NCI-H2107 (cell line): ENCODE measurements at regions not wholly inside any gene's neighbourhood (a gene's known extent, or its start where the extent isn't known, plus 50 kb on each side); places are given as distances from the start of the nearest gene placed in this dataset.

Source experiments
- DNase-seq: peaks from one replicate; lab custom pipeline; 2025; lab: John Stamatoyannopoulos, UW

DNA sequence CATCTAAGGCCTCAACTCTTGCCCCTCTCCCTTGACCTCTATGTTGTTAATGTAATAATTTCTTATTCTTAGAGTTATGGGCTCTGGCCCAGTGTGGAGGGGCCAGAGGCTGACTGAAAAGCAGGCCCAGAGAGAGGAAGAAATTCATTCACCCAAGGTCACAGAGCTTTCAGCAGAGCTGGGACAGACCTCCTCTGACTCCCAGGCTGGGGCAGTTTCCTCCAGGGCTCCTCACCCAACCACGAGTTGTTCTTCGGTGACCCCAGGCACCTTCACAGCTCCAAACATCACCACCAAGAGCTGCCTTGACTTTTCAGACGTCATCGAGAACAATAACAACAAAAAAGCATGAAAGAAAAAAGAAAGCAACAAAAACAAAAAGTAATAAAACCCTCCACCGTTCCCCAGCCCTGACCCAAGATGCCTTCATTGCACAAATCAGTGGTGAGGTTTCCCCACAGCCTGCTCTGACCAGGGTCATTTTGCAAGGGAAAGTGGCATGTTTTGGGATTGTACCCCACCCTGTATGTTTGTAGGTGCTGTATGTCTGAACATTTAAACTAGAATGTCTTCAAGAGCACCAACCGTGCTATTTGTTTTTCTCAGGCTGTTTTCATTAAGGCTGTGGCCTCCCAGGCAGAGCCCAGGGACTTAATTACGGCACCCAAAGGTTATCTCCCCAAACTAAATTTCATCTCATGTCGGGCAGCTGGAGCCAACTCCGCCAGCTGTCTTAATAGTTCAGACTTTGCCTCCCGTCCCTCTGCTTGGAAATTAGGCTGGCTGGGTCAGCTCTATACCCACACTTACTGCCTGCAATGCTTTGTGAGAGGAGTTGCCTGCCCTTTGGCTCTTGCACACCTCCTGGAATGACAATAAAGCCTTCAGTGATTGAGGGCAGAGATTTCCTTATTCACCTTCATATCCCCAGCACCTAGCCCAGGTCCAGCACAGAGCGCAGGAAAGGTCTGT is 173.8 kb downstream of the RPLP1 start:
- DNase-seq: no peak

DNA sequence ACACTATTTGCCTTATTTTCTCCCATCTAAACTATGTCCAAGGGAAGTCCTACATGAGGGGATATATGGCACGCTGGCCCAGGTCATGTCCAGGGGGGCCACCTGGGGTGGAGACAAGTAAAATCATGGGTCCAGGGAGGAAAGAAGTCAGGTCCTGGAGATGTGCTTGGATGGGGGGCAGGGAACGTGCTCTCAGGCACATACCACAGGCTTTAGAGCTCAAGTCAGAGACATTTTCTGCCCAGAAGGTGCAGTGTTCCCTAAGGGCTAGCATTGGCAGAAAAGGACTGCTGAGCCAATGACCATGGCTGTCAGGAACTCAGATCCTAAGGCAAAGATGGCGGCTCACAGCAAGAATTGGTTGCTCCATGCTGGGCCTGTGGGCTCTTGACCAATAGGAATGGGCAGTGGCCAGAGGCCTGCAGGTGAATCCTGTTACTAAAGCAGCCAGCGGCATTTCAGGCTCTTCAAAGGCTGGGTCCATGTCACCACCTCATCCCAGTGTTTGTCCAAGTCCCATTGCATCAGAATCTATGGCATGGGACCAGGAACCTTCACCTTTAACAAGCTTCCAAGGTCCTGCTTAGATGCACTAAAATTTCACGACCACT is 175.0 kb downstream of the RPLP1 start:
- no peak for DNase-seq

DNA sequence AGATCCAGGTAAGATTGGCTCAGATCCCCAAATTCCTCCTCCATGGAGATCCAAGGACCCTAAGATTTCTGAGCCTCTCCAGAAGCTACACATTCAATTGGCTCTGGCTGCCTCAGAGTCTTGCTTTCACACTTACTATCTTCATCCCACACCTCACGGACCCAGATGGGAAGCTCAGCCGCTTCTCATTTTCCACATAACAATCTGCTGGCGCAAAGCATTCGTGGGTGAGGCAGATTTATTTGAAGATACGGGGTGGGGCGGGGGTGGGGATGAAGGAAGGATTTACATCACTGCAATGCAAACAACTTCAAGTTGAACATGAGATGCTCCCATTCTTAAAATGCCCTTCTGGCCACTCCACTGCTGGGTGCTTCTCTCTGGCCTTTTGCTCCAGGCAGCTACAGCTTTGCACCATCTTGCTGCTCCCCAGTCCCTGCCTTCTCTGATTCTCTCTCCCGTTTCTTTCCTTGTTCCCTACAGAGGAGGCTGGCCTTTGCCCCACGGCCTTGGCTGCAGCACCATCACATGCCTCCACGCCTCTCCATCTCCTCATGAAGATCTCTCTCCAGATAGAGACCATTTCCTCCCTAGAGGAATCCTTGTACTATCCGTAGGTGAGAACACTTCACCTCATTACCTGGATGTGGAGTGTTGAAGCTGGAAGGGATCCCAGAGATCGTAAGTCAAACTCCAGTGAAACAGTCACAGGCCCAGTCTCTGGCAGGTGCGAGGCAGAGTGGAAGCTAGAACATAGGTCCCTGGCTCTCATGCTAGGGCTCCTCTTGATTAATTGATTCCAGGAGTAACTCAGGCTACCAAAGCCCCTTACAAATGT is 175.9 kb downstream of the RPLP1 start:
- DNase-seq: no peak

DNA sequence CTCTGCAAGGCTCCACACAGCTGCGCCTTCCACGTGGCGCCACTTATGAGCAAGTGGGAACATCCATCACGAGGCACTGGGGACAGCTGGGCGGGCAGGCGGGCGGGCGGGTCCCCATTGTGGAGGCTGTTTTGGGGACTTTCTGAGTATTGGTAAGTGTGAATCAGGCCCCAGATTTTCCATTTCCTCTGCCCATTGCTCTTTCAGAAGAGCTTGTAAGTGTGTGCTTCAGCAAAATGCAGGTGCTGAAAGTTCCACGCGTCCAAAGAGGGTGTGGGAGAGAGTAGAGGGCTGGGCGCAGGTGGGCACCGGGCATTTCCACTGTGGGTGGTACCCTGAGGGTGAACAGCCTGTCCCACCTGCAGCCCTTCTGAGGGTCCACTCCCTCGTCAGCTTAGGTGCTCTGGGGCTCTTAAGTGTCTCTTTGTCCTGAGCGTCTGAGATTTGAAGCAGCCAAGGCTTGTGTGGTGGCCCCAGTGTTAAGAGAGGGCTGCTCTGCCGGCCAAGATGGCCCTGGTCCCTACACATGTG is 177.1 kb downstream of the RPLP1 start:
- DNase-seq: no peak

DNA sequence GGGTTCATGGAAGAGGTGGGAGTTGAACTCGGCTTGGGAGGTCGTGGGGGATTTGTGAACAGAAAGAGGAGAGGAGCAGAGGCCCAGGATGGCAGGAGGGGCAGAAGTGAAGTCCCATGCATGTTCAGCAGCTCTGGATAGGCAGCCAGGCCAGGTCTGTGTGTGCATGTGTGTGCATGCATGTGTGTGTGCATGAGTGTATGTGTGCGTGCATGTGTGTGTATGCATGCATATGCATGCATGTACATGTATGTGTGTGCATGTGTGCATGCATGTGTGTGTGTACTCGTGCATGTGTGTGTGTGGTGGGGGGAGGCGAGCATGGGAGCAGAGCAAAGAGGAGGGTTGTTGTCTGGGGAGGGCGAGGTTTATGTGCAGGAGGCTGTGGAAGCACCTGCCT is 178.4 kb downstream of the RPLP1 start:
- no peak for DNase-seq

DNA sequence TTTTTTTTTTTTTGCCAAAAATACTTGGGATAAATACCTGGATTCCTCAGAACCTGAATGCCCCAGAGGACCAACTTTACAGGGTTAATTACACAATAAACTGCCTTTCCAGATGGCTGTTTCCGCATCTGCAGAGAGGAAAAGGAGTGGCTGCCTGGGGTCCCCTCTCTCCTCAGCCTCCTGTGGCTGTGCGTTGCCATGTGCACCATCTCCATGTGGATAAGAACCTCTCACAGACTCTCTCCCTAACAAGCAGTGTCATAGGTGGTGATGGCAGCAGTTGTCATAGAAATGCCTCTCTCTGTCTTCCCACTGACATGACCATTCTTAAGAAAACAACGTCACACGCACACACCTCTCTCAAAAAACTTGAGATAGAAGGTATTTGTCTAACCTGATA is 179.4 kb downstream of the RPLP1 start:
- no peak for DNase-seq

DNA sequence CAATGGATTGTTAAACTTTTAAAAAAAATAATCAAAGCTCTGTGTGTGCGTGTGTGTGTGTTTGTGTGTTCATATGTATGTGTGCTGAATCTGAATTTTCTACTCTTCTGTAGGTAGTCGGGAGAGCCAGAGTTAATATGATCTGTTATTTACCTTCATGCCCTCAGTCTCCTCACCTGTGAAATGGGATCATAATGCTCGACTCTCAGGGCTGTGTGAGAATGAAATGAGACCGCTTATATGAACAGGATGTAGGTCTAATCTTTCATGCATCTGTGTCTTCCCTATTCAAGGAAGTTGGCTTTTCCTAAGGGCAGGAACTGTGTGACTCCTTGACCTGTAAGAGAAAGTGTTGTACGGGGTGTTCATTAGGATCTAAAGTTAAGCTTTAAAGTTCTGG is 182.2 kb downstream of the RPLP1 start:
- no peak for DNase-seq

DNA sequence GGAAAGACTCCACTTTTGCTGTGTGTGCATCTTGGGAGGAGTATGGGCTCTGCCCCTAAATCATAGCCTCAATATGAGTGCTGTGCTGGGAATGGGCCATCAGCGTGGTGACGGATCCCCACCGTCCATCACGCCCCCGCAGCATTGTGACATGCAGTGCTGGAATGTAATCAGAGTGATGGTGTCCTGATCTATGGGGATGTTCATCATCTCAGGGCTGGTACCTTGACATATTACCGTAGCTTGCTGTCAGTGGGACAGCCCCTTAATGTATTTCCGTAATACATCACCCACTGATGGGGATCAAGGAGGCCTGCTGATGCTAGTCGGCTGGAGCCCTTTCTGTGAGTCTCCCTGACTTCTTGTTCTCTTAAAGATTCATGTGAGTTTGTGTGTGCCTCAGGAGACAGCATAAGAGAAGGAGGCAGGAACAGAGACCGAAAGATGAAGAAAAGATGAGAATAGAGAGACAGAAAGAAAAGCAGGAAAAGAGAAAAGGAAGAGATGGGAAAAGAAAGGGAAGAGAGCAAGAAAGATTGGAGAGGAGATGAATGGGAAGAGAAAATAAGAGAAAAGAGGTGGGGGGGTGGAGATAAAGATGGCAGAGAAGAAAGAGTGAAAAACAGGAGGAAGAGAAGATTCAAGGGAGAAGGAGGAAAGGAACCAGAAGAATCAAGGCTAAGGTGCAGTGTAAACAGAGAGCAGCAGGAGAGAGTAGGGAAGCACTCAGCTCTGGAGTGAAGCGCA is 183.7 kb downstream of the RPLP1 start:
- no peak for DNase-seq

DNA sequence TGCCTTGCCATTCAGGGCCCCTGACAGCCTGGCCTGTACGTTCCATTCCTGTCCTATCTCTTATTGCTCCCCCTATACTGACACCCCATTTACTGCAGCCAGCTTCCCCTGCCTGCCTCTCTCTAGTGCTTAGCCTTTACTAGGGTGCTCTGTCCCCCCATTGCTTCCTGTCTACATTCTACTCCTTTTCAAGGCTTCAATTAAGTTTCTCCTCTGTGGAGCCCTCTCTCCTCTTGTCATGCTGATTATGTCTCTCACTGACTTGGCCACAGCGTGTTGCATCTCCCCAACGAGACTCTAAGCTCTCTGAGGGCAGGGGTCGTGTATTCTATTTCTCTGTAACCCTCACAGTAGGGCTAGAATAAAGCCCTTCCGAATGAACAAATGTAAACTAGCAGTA is 185.2 kb downstream of the RPLP1 start:
- no peak for DNase-seq

DNA sequence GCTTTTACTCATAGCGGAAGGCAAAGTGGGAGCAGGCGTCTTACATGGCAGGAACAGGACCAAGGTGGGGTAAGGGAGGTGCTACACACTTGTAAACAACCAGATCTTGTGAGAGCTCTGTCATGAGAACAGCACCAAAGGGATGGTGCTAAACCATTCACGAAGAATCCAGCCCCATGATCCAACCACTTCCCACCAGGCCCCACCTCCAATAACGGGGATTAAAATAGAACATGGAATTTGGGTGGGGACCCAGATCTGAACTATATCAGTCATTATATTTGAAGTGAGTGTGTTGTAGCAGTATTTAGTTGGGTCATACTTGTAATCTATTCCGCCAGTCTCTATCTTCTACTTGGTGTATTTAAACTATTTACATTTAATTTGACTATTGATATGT is 190.9 kb downstream of the RPLP1 start:
- no peak for DNase-seq

DNA sequence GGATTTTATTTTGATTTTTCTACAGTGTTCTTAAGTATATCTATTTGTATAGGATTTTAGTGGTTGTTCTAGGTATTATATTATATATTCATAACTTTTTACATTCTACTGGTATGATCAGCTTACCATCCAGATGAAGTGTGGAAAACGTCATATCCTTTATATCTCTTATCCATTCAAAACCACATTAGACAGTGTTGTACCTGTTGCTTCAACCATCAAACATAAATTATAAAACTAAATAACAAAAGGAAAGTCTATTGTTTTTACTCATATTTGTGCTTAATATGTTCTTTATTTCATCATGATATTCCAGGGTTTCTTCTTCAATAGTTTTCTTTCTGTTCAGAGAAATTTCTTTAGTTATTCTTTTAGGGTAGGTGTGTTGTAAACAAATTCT is 191.4 kb downstream of the RPLP1 start:
- no peak for DNase-seq

DNA sequence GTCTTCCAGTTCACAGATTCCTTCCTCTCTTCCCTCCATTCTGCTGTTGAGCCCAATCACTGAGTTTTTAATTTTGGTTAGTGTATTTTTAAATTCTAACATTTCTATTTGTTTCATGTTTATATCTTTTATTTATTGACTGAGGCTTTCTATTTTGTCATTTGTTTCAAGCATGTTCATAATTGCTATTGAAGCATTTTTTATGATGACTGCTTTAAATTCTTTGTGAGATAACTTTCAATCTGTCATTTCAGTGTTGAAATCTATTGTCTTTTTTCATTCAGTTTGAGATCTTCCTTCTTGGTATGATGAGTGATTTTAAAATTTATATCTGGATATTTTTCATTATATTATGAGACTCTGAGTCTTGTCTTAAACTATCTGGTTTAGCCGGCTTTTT is 192.3 kb downstream of the RPLP1 start:
- no peak for DNase-seq

DNA sequence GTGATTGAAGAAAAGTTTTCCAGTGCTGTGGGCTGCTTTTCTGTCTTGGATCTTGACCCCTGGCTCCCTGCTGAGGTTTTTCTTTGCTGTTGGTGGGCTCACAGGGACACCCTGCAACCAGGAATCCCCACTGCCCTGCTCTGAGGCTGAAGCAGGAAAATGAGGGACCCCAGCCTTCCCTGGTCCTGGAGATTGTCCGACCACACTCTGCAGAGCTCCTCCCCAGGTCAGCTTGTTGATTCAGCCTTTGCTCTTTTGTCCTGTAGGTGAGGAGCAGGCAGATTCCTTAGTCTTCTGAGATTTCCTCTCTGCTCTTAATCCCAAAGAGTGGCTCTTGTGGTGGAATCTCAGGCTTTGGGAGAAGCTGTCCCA is 194.5 kb downstream of the RPLP1 start:
- no peak for DNase-seq

DNA sequence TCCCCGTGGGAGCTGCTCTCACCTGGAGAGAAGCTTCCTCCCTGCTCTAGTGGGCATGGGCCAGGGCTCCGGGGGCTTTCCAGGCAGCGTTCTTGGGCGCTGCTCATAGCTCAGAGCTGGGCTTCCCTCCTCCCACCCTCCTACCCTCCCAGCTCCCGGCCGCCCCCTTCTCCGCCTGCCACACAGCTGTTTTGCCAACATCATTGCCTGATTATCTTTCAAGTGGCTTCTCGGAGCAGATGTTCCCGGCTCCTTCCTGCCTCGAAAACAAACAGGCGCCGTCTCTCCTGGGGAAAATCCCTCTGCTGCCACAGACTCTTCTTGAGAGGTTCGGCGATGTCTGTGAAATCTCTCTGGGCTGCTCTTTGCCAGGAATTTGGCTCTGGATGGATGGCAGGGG is 195.6 kb downstream of the RPLP1 start:
- DNase-seq: no peak

DNA sequence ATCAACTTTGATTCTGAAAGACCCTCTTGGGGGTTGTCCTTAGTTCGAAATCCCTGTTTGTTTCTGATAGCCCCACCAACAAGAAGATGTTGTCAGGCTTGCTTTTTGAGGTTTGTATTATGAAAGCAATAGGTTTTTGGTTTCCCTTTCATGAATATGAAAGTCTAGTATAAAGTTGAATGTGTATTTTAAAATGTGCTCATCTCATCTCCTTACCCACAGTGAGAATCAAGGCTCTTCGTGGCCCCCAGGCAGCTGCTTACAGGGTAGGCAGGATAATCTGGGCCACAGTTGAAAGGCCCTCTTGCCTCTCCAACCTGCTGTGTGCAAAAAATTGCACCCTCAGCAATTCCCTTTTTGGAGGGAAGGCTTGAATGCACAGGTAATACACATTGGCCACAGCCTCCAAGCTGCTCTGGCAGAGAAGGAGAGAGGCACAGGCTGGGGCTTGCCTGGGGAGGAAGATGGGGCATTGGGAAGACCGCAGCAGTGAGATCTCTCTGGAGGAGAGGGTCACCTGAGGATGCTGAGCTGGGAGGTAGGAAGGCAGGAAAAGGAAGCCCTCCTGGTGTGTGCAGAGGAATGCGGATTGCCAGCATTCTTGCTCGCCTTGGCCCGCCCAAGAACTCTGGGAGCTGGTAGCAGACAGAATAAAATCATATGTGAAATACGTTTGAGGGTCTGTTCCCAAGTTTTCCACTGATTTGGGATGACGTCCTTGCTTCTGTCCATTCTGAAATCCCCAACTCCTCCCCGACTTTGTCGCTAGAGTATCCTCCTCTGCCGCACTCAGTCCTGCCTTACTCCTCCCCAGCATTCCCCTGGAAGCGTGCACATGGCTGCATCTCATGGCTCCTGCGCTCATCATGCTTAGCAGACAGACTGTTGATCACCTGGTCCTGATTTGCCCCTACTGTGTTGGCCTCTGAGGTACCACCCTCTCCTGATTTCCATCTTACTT is 196.4 kb downstream of the RPLP1 start:
- DNase-seq: no peak

DNA sequence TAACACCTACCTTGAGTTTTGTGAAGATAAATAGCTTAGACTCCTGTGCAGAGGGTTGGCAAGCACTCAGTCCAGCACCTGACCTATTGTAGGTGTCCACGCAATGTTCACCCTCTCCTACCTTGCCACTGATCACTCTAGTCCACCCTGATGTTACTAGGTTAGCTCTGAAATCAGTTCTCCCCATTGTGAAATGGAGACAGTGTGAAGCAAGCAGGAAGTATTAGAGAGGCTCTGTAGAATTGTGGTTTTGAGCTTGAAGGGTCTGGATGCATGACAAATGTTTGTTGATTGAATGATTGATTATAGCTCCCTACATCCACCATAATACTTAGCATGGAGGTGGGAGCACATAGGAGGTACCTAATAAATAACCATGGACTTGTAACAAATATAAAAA is 199.7 kb downstream of the RPLP1 start:
- DNase-seq: no peak

DNA sequence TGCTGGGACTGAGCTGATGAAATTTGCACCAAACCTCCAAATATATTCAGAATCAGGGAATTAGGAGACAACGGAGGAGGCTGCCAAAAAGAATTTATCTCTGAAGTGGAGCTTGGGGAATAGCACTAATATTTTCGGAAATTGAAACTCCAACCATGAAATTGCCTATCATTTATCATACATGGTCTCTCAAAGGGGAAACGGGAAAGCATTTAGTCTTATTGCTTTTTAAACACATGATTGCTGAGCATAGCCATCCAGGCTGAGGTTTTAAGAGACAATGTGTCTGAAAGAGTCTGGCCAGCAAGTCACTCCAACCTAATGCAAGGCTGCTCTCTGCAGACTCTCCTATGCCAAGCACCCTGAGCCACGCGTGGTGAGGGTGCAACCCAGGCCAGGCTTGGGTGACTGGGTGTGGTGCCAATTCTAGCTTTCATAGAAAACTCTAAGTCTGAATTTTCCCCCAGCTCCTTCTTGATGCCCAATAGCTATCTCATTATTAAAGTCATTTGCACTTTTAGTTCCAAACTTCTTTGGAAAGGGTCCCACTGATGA is 200.2 kb downstream of the RPLP1 start:
- DNase-seq: no peak

DNA sequence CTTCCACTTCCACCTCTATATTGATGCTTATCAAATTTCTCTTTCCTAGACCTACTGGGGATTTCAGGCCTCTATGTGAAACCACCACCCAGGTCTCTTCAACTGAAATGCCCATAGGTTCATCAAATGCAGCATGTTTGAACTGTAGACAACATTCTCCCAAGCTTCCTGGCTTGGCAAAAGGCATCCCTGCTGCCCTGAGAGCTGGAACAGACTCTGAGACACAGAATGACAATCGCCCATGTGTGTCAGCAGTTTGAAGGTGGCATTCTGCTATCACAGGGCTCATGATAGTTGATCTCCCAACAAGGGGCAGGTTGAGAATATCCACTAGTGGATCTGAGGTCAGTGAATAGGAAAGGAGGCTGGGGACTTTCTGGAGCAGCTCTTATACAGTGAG is 200.7 kb downstream of the RPLP1 start:
- DNase-seq: no peak

DNA sequence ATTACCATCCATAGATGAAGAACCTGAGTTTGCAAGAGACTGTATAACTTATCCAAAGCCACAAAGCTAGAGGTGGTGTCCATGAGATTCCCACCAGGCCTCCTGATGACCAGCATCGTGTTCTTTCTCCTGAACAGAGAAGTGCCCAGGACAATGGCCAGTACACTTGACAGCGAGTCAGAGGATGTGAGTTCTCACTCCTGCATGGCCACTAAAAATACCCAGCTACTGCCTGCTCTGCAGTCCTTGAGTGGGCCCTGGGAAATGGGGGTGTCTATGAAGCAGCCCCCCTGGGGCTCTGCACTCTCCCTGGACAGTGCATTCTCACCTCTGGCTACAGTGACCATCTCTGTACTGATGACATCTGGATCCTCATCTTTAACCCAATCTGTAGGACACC is 201.2 kb downstream of the RPLP1 start:
- no peak for DNase-seq
